ENCODE measurements at regions not wholly inside any gene's neighbourhood (a gene's known extent, or its start where the extent isn't known, plus 50 kb on each side); places are given as distances from the start of the nearest gene placed in this dataset.

DNA sequence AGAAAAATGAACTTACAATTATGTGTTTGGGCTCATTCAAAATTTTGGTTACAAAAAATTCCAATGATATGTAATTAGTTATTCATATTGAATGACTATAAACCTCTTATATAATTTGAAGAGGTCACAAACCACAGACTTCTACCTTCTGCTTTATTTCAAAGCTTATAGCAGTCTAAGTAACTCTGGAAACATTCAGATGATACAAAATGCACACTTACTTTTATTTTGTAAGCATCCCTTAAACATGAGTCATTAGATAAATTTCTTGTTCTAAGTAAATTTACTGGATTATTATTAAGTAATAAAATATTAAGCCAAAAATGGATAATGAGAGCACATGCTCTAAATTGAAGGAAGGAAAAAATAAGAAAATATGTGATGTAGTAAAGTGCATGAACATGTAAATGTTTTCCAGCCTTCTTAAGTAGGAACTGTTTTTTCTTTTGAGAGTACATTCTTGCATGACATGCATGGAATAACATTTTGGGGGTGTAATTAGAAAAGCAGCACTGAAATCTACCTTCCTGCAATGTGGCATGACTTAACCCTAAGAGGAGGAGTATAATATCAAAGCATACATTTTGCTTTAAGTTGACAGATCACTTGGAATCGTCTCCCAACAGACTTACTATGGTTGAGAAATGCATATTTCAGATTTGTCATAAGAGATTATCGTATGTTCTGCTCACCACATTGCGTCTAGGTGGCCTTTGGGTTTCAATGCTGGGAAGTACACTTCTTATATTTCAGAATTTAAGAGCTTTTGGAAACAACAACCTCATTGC lies 372.7 kb upstream of the HSF2 start:
- DNase-seq = no peak

DNA sequence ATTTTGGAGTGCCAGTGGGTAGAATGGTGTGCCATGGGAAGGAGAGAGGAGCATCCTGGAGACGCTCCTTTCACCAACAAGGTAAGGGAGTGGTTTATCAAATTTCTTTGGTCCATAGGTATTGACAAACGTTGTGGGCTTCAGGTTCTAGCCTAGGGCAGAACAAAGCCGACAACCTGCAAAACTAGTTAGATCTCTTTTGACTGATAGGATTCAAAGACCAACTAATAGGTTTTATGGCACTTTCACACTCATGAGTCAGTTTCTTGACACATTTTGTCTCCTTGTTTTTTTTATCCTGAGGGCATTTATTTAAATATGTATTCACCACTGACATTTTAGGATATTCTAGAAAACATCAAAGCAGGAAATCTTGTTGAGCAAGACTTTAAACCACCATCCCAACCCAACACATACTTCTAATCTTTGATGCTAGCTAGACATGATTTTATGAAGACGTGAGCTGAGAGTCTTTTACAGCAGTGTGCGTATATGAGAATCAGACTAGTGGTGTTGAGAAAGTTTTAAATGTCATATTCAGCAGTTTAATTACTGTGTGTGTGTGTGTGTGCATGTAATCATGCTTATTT lies 370.4 kb upstream of the HSF2 start:
- DNase-seq = no peak

DNA sequence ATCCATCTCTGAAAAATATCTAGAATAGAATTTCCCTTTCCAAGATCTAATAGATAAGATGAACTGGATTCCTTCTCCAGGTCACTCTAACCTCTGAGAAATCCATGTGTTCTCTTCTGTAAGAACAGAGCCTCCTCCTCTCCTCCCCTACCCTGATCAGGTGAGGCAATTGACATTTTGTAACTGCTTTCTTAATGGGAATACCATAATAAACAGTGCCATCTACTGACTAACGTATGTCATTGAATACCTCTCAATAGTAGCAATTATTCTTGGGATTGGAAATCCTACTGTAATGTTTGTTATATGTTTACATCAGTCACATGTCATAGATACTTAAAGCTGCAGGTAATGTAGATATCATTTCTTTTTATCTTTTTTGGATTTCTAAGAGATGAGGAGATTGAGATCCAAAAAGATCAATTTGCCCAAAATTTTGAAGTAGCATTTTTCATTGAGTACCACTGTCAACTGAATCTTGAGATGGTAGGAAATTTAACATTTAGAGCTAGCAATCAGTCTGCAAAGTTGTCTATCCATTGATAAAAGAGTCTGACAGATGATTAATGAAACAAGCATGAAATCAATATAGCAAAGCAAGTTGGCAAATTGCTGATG lies 365.8 kb upstream of the HSF2 start:
- DNase-seq = peak; percentile 17

DNA sequence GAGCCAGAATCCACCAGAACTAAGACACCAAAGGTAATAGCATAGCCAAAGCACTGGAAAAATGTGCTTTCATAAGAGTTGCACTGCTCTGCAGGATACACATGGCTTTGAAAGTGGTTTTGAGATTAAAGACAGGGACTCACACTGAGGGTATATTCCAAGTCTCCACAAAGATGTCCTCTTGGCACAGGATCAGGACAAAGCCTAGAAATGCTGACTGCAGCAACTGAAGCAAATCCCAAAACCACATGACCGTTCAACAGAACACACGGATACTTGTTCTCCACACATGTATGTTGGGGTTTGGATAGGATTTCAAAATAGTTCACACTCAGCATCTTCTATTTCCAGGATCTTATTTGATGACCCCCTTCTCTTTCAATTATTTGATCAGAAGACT lies 364.3 kb upstream of the HSF2 start:
- no peak for DNase-seq

DNA sequence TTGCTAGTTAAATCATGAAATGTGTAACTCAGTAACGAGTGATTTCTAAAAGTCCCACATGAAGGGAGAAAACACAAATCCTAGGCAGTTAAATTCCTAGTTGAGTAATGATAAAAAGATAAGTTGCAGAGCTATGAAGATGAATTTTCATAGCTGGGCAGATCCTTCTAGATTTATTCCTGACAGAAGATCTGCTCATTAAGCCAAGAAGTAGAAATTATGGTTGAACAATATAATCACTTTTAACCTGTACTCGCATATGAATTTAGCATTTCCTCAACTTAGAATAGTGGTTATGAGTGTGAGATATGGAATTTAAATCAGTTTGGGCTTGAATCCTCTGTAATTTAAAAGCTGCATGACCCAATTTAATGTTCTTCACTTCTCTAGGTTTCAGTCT lies 359.2 kb upstream of the HSF2 start:
- DNase-seq = no peak

DNA sequence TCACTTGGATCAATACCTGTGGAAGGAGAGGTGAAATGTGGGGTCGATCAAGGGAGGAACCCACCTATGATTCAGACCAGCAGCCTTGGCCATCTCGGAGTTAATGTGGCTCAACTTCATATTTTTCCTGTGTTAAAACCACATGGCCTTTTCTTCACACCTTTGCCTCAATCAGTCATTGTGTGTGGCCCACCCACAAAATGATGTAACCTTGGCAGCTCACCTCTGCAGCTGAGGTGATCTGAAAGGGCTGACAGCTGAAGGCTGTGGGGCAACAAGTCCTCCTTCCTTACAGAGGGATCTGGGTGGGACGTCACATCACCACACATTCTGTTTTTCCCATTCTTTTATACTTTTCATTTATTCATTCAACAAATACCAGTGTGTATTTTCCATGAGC lies 357.1 kb upstream of the HSF2 start:
- DNase-seq = no peak

DNA sequence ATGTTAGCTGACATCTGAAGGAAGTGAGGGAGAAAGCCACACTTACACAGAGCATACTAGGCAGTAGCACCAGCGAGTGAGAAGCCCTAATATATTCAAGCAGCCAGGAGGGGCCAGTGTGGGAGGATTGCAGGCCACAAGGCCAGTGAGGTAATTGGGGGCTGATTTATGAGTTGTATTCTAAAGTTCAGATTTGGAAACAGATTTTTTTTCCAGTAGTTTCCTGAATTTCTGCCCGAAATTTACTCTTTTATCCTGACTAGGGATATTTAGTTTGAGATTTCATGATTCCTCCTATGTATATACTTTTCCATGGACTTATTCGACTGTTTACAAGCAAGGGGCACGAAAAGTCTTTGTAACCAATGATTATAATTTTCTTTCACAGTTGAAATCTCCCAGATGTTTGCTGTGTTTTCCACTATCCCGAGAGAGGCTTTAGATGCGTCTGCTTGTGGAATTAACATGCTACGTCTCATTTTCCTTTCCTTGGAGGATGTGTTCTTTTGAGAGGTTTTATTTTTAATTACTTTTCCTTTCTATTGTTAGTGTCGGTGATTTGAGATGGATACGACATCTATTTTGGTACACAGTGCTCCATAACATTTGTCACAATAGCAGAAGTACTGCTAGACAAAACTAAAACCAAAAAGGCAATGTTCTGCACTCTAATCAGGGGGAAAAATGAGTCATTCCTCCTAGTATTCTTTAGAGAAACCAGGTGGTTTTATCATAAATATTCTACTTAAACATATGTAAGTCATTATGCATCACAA lies 356.3 kb upstream of the HSF2 start:
- no peak for DNase-seq

DNA sequence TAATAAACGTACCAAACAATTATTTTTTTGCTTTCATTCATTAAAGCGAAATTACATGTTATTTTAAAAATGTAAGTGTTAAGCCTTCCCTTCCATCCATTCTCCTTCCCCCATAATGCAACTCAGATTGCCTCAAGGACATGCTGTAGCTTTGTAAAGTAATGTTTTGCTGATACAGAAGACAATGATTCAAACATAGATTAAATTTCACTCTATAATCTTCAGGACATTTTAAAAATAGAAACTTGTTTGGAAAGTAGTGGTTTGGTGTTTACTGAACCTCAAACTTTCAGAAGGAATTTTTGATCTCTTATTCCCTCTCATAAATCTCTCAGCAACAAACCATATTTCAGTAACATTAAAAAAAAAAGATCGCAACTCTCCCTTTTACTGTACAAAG lies 350.9 kb upstream of the HSF2 start:
- no peak for DNase-seq

DNA sequence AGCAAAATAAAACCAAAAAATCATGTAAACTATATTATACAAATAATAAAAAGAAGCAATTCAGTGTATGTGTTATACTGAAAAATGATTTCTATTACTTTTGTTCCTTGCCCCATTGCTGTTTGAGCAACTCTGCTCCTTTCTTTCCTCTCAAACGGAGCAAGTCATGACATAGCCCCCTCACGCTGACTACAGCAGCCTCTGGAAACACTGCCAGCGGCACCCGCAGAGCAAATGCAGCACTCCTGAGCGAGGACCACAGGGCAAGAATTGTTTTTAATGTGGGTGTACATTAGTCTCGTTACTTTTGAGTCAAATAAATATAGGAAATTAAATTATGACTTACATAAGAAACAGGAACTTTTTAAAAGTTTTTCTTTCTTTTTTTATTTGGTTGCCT lies 350.1 kb upstream of the HSF2 start:
- DNase-seq = no peak

DNA sequence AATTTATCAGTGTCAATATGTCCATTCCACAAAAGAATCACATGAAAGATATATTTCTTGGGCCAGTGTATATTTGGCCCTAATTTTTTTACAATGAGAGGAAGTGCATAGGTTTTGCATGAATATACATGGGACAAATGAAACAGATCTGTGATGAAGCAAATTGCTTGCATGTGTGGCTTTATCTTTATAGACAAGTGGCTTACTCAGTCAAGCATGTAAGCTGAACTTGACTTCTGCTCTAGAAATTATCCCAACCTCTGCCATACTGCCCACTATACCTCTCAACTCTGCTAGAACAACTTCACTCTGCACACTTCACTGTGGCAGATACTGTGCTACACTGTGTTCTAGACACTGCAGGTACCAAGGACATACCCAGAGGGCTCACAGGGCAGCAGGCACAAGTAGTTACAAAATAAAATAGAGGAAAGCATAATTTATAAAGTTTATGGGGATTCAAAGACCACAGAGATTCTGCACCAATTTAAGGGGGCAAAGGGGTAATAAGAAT lies 349.2 kb upstream of the HSF2 start:
- no peak for DNase-seq

DNA sequence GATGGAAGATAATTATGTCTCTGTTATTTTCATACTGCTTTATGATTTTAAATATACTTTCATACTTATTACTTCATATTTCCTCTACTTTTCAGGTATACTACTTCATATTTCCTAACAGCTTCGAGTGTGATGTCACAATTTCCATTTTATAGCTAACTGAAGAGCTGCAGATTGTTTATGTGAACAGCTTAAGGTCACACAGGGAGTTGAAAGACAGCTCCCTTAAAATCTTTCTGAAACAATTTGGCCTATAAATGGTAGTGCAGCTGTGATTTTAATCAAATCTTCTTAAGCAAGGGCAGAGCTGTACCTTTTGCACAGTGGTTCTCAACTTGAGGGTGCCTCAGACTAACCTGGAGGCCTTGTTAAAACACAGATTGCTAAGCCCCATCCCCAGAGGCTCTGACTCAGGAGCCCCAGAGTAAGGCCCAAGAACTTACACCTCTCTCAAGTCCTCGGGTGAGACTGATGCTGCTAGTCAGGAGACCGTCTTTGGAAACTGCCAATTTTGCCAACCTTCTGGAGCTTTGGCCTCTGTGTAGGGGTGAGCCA lies 347.0 kb upstream of the HSF2 start:
- DNase-seq = no peak

DNA sequence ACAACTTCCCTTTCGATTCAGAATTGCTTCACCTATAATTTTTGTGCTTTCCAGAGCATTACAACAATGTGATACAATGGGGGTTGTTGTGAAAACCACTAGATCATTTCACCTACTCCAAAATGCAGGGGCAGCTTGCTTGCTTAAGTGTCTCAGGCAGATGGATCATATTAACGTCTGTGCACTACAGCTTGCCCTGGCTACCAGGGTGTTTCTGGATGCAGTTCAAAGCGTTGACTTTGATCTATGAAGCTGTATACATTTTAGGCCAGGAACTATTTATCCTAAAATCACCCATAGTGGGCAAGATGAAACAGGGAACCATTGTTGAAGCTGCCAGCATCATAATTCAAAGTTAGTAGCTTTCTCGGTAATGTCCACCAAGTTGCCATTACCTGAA lies 339.5 kb upstream of the HSF2 start:
- DNase-seq = peak; percentile 59

DNA sequence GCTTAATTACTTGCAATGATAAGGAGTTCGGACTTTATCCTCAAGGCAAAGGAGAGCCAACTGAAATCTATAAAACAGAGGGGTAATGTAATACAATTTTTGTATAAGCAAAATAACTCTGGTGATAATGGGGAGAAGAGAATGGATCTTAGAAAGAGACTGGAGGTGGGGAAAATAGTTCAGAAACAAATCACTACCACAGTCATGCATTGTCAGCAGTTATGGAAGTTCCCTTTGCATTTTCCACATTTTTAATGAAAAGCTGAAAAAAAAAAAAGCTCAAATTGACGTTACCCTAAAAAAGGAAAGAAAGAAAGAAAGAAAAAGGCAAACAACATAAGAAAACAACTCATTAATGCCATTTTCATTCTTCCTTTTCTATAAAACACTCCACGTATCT lies 337.6 kb upstream of the HSF2 start:
- DNase-seq = no peak

DNA sequence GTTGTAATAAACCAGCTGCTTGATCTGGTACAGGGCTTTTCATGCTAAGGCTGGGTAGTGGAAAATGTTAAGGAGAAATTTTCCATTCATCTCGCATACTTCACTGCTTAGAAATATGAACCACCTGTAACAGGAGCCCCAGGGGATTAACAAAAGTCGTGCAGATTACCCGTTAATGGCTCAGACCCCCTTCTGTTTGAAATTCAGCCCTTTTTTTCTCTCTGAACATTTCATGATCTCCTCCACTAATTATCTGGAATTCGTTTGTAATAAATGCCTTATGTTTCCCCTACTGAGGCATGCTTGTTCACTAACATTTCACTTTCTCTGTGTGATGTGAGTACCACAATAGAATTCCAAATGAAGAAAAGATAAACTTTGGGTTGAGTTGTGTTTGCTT lies 336.4 kb upstream of the HSF2 start:
- peak; percentile 91 for DNase-seq

DNA sequence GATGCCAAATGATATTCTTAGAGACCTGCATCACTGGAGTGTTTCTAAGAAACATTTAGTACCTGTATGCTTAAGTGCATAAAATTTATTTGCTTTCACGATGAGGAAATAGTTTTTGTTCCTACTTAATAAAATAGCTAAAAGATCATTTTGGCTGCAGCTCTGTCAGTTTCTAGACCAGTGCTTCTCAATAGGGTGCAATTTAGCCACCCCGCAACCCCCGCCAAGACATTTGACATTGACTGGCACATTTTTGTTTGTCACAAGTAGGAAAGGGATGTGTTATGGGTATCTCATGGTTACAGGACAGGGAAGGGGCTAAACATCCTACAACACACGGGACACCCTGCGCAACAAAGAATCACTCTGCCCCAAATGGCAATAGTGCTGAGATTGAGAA lies 335.7 kb upstream of the HSF2 start:
- DNase-seq = no peak

DNA sequence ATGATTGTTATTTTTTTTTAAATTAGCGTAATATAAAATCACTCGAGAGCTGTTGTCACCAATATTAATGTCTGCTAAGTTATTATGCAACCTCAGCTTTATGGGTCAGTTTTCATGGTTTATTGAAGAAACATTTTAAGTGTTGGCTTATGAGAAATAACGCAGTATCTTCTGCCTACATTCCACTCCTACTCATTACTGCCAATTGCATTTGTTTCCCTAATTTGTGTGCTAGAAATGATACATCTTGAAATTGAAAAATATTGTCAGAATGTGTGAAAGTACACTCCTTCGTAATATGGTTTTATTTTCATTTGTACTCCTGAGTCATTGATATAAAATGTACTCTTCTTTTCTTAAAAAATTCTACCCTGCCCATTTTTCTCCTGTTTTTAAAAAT lies 333.3 kb upstream of the HSF2 start:
- DNase-seq = no peak

DNA sequence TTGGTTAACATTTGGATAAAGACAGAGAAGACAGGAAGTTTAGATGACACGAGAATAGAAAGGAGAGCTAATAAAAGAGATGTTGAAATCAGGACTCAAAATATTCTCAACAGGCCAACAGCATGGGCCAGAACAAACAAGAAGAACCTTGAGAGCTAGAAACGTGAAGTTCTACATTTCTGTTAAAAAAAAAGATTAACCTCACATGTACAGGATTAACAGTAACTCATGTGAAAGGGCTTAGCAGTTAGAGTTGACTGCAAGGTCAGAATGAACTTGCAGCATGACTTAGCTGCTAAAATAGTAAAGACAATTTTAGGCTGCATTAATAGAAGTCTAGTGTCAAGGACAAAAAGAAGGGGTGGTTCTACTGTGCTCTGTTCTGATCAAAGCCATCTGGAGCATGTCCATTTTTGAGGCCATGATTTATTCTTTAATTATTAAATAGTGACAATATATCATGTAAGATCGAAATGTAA lies 331.1 kb upstream of the HSF2 start:
- no peak for DNase-seq

DNA sequence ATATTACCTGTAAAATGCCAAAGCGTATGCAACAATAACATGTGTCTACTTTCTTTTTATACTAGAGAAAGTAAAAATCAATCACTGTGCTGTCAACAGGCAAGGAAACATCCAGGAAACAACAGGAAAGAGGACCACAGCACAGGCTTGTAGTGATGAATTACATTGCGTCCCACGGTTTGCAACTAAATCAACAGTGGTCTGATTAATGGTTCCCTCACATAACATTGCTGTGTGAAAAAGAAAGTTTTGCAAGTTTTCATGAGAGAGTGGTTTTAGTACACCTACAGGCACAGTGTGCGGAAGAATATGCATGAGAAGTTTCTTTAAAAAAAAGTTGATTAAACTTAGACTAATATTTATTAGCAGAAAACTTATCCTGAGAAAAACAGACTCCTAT lies 329.5 kb upstream of the HSF2 start:
- DNase-seq = no peak

DNA sequence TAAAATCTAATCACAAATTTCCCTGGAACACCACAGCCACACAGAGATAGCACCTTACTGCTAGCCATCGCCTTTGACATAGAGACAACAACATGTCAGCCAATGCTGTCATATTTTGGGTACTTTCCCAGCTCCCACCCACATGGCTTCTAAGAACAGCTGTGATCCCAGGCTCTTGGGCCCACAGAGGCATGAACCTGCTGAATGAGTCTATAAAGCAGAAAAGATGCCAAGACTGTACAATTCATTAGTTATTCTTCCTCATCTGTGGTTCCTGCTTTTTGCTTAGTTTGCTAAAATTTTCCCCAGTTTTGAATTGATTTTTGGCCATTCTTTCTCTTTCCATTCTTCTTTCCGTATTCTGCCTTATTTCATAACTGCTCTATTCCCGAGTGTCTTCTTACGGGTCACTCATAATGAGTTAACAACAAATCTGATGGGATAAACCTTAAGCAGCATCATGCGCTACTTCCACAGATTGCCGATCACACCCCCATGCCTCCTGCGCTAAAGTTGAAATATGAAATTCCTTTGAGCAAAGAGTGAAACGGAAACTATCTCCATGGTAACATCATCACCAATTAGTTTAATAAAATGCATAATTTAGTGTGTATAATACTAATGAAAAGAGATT lies 327.3 kb upstream of the HSF2 start:
- no peak for DNase-seq

DNA sequence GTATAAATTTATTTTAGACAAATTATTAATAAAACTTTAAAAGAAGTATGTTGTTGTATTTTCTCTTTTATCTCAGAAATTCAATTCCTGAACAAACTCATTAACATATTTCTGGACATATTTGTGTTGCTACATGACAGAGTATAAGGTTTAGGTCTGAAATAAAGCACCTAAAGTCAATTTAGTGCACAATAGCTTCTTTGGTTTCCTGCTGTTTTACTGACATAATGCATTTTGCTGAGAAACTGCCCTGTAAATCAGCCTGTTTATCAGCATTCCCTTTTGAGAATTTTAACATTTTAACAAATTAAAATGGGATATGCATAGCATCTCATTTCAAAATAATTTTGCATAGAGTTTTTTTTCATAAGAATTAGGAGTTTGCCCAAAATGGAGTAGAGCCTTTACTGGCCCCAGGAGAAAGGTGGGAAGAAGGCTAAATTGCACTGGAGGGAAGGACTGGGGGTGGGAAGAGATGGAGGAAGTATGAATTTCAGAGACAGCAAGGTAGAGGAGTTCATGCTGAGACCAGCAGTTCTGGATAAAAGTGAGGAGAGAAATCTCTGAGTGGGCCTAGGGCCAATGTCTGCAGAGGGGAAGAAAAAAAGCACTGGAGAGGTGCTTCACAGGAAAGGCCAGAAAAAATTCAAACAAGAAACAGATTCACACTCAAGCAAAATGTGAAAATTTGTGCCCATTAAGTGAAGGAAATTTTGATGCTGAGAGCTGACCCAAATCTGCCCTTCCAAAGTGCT lies 324.2 kb upstream of the HSF2 start:
- DNase-seq = no peak

DNA sequence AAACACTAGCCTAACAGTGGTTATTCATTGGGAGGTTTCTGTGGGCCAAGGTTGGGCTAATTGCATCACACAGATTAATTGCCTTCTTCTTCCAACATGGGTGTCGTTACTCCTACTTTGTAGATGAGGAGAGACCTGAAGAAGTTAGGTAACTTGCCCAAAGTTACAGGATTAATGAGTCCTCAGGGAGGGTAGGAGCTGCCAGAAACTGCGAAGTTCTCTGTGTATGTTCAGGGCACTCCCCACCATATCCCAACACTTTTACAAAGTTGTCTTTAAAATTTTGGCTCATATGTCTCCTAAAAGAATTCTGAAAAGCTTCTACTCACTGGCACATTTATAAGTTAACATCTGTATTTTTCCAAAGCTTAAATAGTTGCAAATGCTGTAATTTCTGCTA lies 323.5 kb upstream of the HSF2 start:
- no peak for DNase-seq

DNA sequence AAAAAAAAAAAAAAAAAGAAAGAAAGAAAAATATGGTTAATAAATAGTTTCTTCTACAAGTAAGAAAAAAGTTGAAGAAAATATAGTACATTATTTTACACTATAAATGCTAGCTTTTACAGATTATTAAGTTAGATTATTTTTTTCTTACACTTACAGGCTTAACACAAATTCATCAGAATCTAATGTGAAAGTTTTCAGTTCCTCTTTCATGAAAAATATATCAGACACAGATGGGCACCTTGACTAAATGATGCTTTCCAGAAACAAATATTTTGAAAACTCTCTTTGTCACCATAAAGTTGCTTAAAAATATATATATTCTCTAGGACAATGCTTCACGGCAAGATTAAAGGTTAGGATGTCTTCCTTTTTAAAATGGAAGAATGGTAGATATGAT lies 321.8 kb upstream of the HSF2 start:
- no peak for DNase-seq

All from NCI-H524 treated with DMSO at 0.1 percent for 48 hours (cell line).